D721Med (cell line): ENCODE measurements at regions not wholly inside any gene's neighbourhood (a gene's known extent, or its start where the extent isn't known, plus 50 kb on each side); places are given as distances from the start of the nearest gene placed in this dataset.

Source experiments
- DNase-seq: peaks from one replicate; pipeline ENCODE4 v3.0.0; 2011; ENCODE audit warnings: low spot score; ENCODE audit not compliant: insufficient read length
- FAIRE-seq: peaks from 2 replicates; lab custom pipeline; 2011; peaks lifted over from hg19 to GRCh38; lab: Jason Lieb, UNC
- TF ChIP-seq, protein P1 (sequence below): IDR thresholded peaks from 2 replicates; pipeline ENCODE4 v1.5.1; 2012; ENCODE audit warnings: mild to moderate bottlenecking, control low read depth; ENCODE audit not compliant: insufficient read depth; ENCODE audit errors: missing control alignments

DNA sequence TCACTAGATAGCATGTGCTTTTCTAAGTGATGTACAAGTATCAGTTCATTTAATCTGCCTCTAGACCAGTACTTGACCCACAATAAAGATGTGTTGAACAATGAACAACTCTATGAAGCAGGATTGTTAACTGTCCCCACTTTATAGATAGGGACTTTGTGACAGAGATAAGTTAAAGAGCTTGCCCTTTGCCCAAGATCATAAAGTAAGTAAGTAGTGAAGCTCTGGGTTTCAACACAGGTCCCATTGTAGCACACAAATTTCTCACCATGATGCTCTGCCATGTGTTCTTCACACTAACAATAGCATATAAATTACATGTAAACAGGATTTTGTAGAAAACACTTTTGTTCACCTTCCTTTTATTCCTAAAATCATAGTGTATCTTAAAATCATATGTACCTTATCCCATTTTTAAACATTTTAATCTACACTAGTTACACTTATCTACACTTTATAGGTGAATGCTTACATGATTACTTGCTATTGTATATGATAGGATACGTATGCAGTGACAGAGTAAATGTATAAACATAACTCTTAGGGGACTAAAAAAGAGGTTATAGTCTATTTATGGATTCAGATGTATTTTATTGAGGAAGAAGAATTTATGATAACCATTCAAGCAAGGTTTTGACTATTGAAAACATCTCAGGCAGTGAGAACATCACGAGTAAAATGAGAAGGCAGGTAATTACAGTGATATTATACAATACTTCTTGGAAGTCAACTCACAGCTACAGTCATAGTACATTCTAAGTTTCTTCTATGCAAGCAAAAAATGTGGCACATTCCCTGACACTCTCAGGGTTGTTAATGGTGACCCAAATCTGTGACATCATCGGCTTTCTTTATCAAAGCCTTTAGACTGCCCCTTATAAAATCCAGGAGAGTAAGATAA is 2275.1 kb downstream of the PCDH7 start:
- TF ChIP-seq, protein P1, sequence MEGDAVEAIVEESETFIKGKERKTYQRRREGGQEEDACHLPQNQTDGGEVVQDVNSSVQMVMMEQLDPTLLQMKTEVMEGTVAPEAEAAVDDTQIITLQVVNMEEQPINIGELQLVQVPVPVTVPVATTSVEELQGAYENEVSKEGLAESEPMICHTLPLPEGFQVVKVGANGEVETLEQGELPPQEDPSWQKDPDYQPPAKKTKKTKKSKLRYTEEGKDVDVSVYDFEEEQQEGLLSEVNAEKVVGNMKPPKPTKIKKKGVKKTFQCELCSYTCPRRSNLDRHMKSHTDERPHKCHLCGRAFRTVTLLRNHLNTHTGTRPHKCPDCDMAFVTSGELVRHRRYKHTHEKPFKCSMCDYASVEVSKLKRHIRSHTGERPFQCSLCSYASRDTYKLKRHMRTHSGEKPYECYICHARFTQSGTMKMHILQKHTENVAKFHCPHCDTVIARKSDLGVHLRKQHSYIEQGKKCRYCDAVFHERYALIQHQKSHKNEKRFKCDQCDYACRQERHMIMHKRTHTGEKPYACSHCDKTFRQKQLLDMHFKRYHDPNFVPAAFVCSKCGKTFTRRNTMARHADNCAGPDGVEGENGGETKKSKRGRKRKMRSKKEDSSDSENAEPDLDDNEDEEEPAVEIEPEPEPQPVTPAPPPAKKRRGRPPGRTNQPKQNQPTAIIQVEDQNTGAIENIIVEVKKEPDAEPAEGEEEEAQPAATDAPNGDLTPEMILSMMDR = no peak
- no peak for FAIRE-seq
- no peak for DNase-seq

DNA sequence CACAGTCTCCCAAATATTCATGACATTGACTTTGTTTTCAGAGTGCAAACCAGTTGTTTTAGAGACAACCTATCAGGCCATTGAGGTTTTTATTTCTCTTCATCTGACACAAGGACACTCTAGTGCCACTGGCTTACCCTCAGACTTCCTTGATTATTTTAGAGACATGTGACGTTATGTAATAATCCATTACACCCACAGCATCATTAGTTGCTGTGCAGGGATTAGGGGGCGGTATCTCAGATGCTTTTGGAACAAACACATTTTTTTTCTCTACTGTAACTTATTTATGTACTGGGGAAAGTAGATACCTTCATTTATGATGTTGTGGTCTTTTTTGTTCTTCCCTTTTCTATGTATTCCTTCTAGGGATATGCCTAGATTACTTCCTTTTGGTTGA is 2293.1 kb downstream of the PCDH7 start:
- DNase-seq (no peak), FAIRE-seq (no peak)
- TF ChIP-seq, protein P1 = no peak

GRCh38 chr4:33025236-33025635 is 2305.1 kb downstream of the PCDH7 start:
- DNase-seq (no peak), FAIRE-seq (no peak)
- TF ChIP-seq, protein P1 = no peak

DNA sequence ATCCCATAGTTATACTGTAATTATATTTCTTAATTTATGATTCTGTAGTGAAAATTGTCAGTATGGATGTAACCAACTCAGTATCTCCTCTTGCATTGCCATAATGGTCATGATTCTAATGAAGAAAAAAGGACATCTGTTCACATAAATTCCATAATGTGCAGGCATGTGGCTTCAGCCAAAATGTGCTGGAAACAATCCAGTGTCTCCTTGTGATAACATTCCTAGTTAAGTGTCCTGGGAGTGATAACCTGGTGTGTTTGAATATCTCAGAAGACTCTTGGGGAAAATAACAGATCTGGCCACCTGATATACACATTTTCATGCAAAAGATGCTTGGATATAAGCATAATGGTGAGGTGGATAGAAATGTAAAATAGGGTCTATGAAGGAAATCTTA is 2309.8 kb downstream of the PCDH7 start:
- FAIRE-seq (no peak), DNase-seq (no peak)
- TF ChIP-seq, protein P1 = no peak

- FAIRE-seq (no peak), DNase-seq (no peak)
Measured at GRCh38 chr4:33031328-33031727, 2311.2 kb downstream of the PCDH7 start.

GRCh38 chr4:33037464-33037863 is 2317.3 kb downstream of the PCDH7 start:
- DNase-seq (no peak), FAIRE-seq (no peak)

More at GRCh38 chr4:33031328-33031727, 2311.2 kb downstream of the PCDH7 start:
- TF ChIP-seq, protein P1 = no peak

DNA sequence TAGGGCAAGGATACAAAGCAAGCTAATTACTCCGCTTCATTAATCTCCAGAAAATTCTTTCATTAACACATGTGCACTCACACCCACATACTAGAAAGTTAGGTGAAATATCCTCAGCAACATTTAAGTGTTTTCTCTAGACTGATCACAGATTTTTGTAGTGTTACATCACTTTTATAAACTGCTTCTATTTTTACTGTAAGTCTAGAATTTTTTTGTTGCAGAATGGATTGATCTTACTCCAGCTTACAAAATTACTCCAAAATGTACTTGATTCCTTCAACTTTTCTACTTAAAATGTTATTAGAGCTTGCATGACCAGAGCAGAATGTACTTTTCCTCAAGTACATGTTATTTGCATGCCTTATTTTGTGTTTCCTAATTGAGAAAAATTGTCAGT is 2325.2 kb downstream of the PCDH7 start:
- DNase-seq (no peak), FAIRE-seq (no peak)
- TF ChIP-seq, protein P1 = no peak

More at GRCh38 chr4:33037464-33037863, 2317.3 kb downstream of the PCDH7 start:
- TF ChIP-seq, protein P1 = no peak
